ENCODE measurements at regions not wholly inside any gene's neighbourhood (a gene's known extent, or its start where the extent isn't known, plus 50 kb on each side); places are given as distances from the start of the nearest gene placed in this dataset.

DNA sequence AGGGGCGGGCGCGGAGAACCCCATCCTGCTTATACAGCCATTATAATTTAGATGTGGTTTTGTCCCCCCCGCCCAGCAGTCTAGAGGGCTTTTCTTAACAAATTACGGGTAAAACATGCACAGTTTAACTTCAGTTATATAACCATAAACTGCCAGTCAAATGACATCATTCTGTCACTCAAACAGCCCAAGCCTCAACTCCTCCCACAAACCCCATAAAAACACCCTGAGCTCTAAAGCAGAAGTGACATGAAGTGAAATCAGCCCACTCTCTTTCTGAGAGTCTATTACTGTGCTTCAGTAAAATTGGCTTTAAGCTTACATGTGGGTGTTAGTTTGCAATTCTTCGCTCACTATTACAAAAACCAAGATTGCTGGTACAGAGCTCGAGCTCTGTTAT is 705.1 kb upstream of the GCFC2 start:
- Histone ChIP-seq H3K4me1 (no peaks in the 10 kb centered on the region), H3K36me3 (no peaks in the 10 kb centered on the region), H3K9me3 (no peaks in the 10 kb centered on the region), H3K4me3 (no peak overlapping the region), H3K27ac (no peak overlapping the region), H3K27me3 (no peaks in the 10 kb centered on the region)
- intact Hi-C loops (cut with DNase I) = no loop called here
- TF ChIP-seq, protein P1, sequence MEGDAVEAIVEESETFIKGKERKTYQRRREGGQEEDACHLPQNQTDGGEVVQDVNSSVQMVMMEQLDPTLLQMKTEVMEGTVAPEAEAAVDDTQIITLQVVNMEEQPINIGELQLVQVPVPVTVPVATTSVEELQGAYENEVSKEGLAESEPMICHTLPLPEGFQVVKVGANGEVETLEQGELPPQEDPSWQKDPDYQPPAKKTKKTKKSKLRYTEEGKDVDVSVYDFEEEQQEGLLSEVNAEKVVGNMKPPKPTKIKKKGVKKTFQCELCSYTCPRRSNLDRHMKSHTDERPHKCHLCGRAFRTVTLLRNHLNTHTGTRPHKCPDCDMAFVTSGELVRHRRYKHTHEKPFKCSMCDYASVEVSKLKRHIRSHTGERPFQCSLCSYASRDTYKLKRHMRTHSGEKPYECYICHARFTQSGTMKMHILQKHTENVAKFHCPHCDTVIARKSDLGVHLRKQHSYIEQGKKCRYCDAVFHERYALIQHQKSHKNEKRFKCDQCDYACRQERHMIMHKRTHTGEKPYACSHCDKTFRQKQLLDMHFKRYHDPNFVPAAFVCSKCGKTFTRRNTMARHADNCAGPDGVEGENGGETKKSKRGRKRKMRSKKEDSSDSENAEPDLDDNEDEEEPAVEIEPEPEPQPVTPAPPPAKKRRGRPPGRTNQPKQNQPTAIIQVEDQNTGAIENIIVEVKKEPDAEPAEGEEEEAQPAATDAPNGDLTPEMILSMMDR (IDR thresholded peaks at IDR 0.05) = no peak
- no peak for DNase-seq (ENCODE audit: low spot score in 2 of 2)

DNA sequence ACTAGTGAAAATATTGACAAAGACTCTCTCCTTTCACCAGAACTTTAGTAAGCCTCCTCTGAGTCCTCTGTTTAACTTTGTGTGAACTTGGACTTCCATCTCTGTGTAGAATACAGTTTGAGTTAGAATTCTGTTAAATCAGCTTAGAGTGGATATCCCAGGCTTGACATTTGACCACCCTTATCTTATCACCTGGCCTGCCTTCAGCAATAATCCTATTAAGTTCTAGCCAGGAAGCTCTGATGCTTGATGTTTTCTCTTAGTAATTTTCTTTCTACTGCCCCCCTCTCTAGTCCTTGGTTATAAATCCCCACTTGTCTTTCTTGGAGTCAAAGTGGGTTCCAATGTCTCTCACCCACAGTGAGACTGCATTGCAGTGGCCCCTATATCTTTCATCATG is 702.7 kb upstream of the GCFC2 start:
- Histone ChIP-seq H3K4me1 (no peaks in the 10 kb centered on the region), H3K4me3 (no peak overlapping the region), H3K27ac (no peak overlapping the region), H3K27me3 (no peaks in the 10 kb centered on the region), H3K36me3 (no peaks in the 10 kb centered on the region), H3K9me3 (no peaks in the 10 kb centered on the region)
- intact Hi-C loops (cut with DNase I) = no loop called here
- TF ChIP-seq, protein P1 (IDR thresholded peaks at IDR 0.05) = no peak
- DNase-seq (ENCODE audit: low spot score in 2 of 2) = no peak

DNA sequence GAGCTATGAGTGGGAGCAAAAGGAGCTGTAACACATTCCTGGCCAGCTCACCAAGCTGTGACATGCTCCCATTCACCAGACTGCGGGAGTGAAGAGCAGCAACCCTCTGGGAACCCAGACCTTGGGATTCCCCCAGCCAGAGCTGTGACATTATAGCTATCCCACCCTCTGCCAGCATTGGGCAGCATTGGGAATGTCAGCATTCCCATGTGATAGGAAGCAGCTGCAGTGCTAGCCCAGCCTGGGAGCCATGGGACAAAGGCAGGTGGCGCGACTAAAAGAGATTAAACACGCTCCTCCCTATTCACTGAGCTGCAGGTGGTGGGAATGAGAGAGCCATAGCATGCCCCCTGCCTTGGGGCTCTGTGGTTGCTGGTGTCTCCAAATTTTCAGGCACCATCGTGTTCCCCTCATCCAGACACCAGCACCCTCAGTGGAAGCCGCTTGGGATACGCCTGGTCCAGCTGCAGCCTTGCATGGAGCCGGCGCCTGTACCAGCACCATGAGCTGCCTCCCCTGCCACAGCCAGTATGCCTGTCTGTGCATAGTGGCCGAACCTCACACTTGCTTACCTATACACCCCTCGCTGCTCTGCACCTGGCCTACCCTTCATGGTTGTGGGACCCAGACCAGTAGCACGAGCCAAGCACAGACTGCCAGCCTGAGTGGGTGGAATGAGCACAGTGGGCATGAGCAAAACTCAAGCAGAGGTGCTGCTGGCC is 695.6 kb upstream of the GCFC2 start:
- H3K36me3 ChIP-seq = no peaks in the 10 kb centered on the region
- no peaks in the 10 kb centered on the region for H3K27me3 ChIP-seq
- H3K4me1 ChIP-seq = no peaks in the 10 kb centered on the region
- H3K4me3 ChIP-seq = no peak overlapping the region
- H3K27ac ChIP-seq = no peak overlapping the region
- TF ChIP-seq, protein P1 (IDR thresholded peaks at IDR 0.05) = no peak
- DNase-seq (ENCODE audit: low spot score in 2 of 2) = no peak
- H3K9me3 ChIP-seq = no peaks in the 10 kb centered on the region
- intact Hi-C loops (cut with DNase I) = no loop called here

DNA sequence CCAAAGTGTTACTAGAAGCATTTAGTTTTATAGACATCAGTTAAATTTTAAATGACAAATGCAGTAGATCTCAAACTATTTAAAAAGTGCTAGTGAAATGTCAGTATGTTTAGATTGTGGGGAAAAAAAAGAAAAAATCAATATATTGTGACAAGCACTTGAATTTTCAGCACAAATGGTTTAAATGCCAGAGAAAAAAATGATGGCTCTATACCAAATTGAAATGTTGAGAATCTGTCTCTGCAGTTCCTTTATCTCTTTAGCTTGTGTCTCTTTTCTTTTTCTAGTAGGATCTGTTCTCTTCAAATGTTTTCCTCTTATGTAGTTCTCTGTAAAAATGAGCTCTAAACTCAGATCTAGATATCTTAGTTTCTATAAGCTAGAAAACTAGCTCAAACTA is 682.6 kb upstream of the GCFC2 start:
- intact Hi-C loops (cut with DNase I) = no loop called here
- TF ChIP-seq, protein P1 (IDR thresholded peaks at IDR 0.05) = no peak
- H3K4me3 ChIP-seq = no peak overlapping the region

DNA sequence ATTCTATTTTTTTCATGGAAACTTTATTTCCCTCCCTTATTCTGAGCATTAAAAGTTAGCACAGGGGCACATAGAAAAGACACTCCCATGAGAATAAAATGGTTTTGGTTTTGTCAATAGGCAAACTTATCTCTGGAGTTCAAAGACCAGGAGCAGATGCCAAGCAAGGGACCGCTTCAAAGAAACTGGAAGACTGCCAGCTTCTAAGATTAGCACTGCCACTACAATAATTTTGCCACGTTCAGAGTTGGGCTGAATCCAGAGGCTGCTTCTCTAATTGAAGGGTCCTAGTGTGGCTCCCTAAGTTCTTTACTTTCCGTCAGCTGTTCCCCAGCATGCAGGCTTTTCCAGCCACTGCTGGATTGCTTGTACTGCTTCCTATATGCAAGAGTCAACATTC is 681.0 kb upstream of the GCFC2 start:
- intact Hi-C loops (cut with DNase I) = no loop called here
- H3K9me3 ChIP-seq = no peaks in the 10 kb centered on the region
- TF ChIP-seq, protein P1 (IDR thresholded peaks at IDR 0.05) = no peak

More for the DNA sequence above, 682.6 kb upstream of the GCFC2 start:
- DNase-seq (ENCODE audit: low spot score in 2 of 2) = no peak
- Histone ChIP-seq H3K27ac (no peak overlapping the region), H3K9me3 (no peaks in the 10 kb centered on the region), H3K36me3 (no peaks in the 10 kb centered on the region), H3K4me1 (no peaks in the 10 kb centered on the region), H3K27me3 (no peaks in the 10 kb centered on the region)

DNA sequence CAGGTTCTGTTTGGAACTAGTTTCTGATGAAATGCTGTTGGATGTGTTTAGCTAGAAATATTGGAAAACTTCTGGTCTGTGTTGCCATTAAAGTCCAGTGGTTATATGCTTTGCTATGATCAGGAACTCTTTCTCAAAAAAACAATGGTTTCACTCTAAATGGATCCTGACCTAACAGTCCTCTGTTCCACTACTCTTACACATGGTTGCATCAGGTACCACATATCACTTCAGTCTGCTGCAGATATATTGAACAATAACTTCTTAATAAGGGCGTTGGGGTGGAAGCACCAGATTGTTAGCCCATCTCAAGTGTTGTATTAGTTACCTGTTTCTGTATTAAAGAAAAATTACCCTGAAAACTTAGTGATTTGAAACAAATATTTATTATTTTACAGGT is 676.6 kb upstream of the GCFC2 start:
- Histone ChIP-seq H3K27me3 (no peaks in the 10 kb centered on the region), H3K9me3 (no peaks in the 10 kb centered on the region), H3K4me3 (no peak overlapping the region), H3K4me1 (no peaks in the 10 kb centered on the region), H3K36me3 (no peaks in the 10 kb centered on the region), H3K27ac (no peak overlapping the region)
- DNase-seq (ENCODE audit: low spot score in 2 of 2) = no peak
- TF ChIP-seq, protein P1 (IDR thresholded peaks at IDR 0.05) = no peak
- intact Hi-C loops (cut with DNase I) = no loop called here

More for the DNA sequence above, 681.0 kb upstream of the GCFC2 start:
- Histone ChIP-seq H3K27me3 (no peaks in the 10 kb centered on the region), H3K36me3 (no peaks in the 10 kb centered on the region), H3K4me3 (no peak overlapping the region), H3K4me1 (no peaks in the 10 kb centered on the region), H3K27ac (no peak overlapping the region)
- DNase-seq (ENCODE audit: low spot score in 2 of 2) = no peak

Data from ascending aorta (tissue), 2 donors.